NB4 (cell line): ENCODE measurements at regions not wholly inside any gene's neighbourhood (a gene's known extent, or its start where the extent isn't known, plus 50 kb on each side); places are given as distances from the start of the nearest gene placed in this dataset.
"Not testable (repeated sequence)": the region's sequence is repeated elsewhere in the genome, so short reads cannot be mapped to it uniquely, and the experiment has no call there.

Experiments
- DNase-seq: peaks from one replicate; pipeline ENCODE4 v3.0.0; 2010; ENCODE audit warnings: low read depth
- H3K4me3 ChIP-seq: one replicate; pipeline ENCODE4 v1.5.1; 2011; ENCODE audit warnings: mild to moderate bottlenecking, low read depth, low read length, moderate library complexity
- CTCF ChIP-seq: IDR thresholded peaks from one replicate; pipeline ENCODE4 v1.5.1; 2012; ENCODE audit warnings: low read depth, low read length
- MAX ChIP-seq: IDR thresholded peaks from 2 replicates; pipeline ENCODE4 v1.6.1; 2011; ENCODE audit warnings: low read depth, low read length
- MYC ChIP-seq: IDR thresholded peaks from 2 replicates; pipeline ENCODE4 v1.6.1; 2011; ENCODE audit warnings: low read depth, low read length
- POLR2A ChIP-seq: IDR thresholded peaks from 2 replicates; pipeline ENCODE4 v1.6.1; 2011; ENCODE audit warnings: mild to moderate bottlenecking; ENCODE audit not compliant: insufficient read length; ENCODE audit errors: extremely low read depth

GRCh38 chr19:30066781-30067759 lies 125.0 kb downstream of the URI1 start:
- H3K4me3 ChIP-seq: no peak overlapping the region
- DNase-seq: peak; percentile 21

GRCh38 chr19:30067956-30068506 lies 126.0 kb downstream of the URI1 start:
- not testable (repeated sequence) for DNase-seq, H3K4me3 ChIP-seq

More at GRCh38 chr19:30066781-30067759, 125.0 kb downstream of the URI1 start:
- TF ChIP-seq CTCF (no peak), POLR2A (no peak), MYC (no peak), MAX (0 out of 2 replicates have a peak, but pooled peaks have one; percentile 11)

- TF ChIP-seq MAX (no peak), MYC (no peak)
- no peak for DNase-seq
- H3K4me3 ChIP-seq: no peak overlapping the region
These were observed 126.7 kb downstream of the URI1 start for GRCh38 chr19:30068528-30069395.

- no peak overlapping the region for H3K4me3 ChIP-seq
- TF ChIP-seq CTCF: no peak
- no peak for TF ChIP-seq MAX
- TF ChIP-seq POLR2A: no peak
- no peak for TF ChIP-seq MYC
- DNase-seq: no peak
These were observed 127.6 kb downstream of the URI1 start for GRCh38 chr19:30069535-30070197.

GRCh38 chr19:30070198-30070967 lies 128.3 kb downstream of the URI1 start:
- DNase-seq: no peak
- no peak overlapping the region for H3K4me3 ChIP-seq
- TF ChIP-seq MYC: no peak
- TF ChIP-seq MAX: no peak
- no peak for TF ChIP-seq POLR2A
- no peak for TF ChIP-seq CTCF
